ENCODE measurements at regions not wholly inside any gene's neighbourhood (a gene's known extent, or its start where the extent isn't known, plus 50 kb on each side); places are given as distances from the start of the nearest gene placed in this dataset.

DNA sequence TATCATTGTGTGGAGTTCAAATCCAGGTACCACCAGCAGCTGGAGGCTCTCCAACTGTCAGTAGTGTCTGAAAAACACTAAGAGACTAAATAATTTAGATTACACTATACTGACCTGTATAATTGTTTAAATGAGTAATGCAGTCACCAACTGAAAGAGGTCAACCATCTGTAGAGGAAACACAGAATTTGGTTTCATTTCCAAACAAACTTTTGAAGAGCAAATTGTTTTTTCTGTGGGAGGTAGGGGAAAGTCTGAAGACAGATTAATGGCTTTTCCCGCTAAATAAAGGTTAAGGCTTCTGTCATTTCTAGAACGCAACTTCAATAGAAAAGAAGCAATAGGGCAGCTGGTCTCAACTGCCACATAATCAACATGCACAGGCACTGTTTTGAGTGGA lies 462.6 kb downstream of the PRKD1 start:
- no peak for DNase-seq (ENCODE audit: unreplicated experiment)
- no peaks in the 10 kb centered on the region for H3K36me3 Mint-ChIP-seq (ENCODE audit: insufficient read depth, unreplicated experiment)
- POLR2A ChIA-PET: no interaction called here
- H3K4me3 Mint-ChIP-seq (ENCODE audit: unreplicated experiment): no peak overlapping the region
- intact Hi-C loops (cut with micrococcal nuclease): no loop called here
- BruUV-seq (replicated peaks): no TSS peak
- no peaks in the 10 kb centered on the region for H3K4me1 Mint-ChIP-seq (ENCODE audit: insufficient read depth, unreplicated experiment)
- TF ChIP-seq, protein P1, sequence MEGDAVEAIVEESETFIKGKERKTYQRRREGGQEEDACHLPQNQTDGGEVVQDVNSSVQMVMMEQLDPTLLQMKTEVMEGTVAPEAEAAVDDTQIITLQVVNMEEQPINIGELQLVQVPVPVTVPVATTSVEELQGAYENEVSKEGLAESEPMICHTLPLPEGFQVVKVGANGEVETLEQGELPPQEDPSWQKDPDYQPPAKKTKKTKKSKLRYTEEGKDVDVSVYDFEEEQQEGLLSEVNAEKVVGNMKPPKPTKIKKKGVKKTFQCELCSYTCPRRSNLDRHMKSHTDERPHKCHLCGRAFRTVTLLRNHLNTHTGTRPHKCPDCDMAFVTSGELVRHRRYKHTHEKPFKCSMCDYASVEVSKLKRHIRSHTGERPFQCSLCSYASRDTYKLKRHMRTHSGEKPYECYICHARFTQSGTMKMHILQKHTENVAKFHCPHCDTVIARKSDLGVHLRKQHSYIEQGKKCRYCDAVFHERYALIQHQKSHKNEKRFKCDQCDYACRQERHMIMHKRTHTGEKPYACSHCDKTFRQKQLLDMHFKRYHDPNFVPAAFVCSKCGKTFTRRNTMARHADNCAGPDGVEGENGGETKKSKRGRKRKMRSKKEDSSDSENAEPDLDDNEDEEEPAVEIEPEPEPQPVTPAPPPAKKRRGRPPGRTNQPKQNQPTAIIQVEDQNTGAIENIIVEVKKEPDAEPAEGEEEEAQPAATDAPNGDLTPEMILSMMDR (IDR thresholded peaks at IDR 0.05; ENCODE audit: unreplicated experiment): no peak
- no peaks in the 10 kb centered on the region for H3K9me3 Mint-ChIP-seq (ENCODE audit: unreplicated experiment)
- CTCF ChIA-PET: no interaction called here
- H3K27ac Mint-ChIP-seq (ENCODE audit: low read depth, unreplicated experiment): no peak overlapping the region
- peaks cover 99% of the 10 kb centered on the region for H3K27me3 Mint-ChIP-seq (ENCODE audit: insufficient read depth, unreplicated experiment)

DNA sequence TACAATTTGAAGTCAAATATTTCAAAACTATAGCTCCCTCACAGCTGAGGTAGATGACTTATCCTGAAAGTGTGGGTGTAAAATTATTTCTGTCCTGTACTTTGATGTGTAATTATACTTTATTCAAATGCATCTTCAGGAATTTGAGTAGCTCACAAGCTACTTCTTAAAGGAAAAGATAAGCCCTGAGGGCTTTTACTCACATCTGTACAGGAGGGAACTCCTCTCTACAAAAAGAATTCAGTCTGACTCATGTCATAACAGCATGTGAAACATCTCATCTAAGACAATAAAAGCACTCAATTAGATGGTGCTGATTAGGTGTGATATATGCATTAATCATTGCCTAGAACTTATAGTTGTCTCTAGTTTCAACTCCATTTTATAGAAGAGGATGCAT lies 452.0 kb downstream of the PRKD1 start:
- ChIA-PET CTCF (interaction anchor here (0.6 kb wide), 1 partner anchor 1067 kb away, joined by 4 read pairs; no protein-coding TSS in a partner anchor), POLR2A (no interaction called here)
- Mint-ChIP-seq H3K36me3 (ENCODE audit: insufficient read depth, unreplicated experiment) (no peaks in the 10 kb centered on the region), H3K27me3 (ENCODE audit: insufficient read depth, unreplicated experiment) (peaks cover 35% of the 10 kb centered on the region), H3K4me1 (ENCODE audit: insufficient read depth, unreplicated experiment) (no peaks in the 10 kb centered on the region), H3K4me3 (ENCODE audit: unreplicated experiment) (no peak overlapping the region), H3K9me3 (ENCODE audit: unreplicated experiment) (no peaks in the 10 kb centered on the region), H3K27ac (ENCODE audit: low read depth, unreplicated experiment) (no peak overlapping the region)
- TF ChIP-seq, protein P1 (IDR thresholded peaks at IDR 0.05; ENCODE audit: unreplicated experiment): no peak
- intact Hi-C loops (cut with micrococcal nuclease): no loop called here
- no TSS peak for BruUV-seq (replicated peaks)
- DNase-seq (ENCODE audit: unreplicated experiment): peak; percentile 20

DNA sequence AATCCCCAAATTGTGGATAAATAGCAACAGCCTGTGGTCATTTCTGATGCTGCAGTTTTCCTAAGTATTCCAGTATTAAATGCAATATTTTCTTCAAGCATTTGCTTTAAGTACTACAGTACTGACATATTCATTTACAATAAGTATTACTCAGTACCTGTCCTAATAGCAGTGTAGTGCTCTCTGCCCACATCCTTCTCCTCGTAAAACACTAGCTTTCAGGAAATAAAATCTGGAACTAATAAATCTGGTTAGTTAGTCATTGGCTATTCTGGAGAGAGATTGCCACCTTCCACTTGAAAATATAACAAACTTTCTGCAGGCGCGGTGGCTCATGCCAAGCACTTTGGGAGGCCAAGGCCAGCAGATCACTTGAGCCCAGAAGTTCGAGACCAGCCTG lies 441.5 kb downstream of the PRKD1 start:
- Mint-ChIP-seq H3K27me3 (ENCODE audit: insufficient read depth, unreplicated experiment) (peaks cover 66% of the 10 kb centered on the region), H3K36me3 (ENCODE audit: insufficient read depth, unreplicated experiment) (no peaks in the 10 kb centered on the region), H3K27ac (ENCODE audit: low read depth, unreplicated experiment) (no peak overlapping the region), H3K4me3 (ENCODE audit: unreplicated experiment) (no peak overlapping the region), H3K4me1 (ENCODE audit: insufficient read depth, unreplicated experiment) (no peaks in the 10 kb centered on the region), H3K9me3 (ENCODE audit: unreplicated experiment) (no peaks in the 10 kb centered on the region)
- ChIA-PET CTCF (interaction anchor here (0.7 kb wide), 1 partner anchor 743 kb away, joined by 3 read pairs; no protein-coding TSS in a partner anchor), POLR2A (no interaction called here)
- TF ChIP-seq, protein P1 (IDR thresholded peaks at IDR 0.05; ENCODE audit: unreplicated experiment): no peak
- BruUV-seq (replicated peaks): no TSS peak
- intact Hi-C loops (cut with micrococcal nuclease): no loop called here
- no peak for DNase-seq (ENCODE audit: unreplicated experiment)

DNA sequence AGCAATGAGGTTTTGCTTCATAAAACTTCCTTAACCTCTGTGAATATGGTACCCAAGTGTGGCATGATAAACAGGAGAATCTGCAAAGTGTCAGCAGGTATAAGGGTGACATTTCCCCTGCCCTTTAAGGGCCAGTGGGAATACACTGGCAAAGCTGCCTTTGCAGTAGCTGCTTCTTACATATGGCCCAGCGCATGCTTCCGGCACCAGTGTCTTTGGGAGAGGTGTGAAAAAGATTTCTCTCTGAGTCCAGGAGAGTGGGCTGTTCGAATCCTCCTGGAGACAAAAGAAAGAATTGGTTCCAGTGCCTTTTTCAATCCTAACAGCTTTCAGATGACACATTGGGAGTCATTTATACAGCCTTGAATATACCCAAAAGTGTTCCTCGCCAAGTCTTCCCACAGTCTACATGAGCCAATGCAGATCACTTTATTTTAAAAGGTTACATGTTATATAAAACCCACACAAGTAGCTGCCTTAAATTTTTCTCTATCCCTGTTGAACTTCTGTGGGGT lies 437.7 kb downstream of the PRKD1 start:
- Mint-ChIP-seq H3K36me3 (ENCODE audit: insufficient read depth, unreplicated experiment) (no peaks in the 10 kb centered on the region), H3K4me1 (ENCODE audit: insufficient read depth, unreplicated experiment) (no peaks in the 10 kb centered on the region), H3K4me3 (ENCODE audit: unreplicated experiment) (no peak overlapping the region), H3K9me3 (ENCODE audit: unreplicated experiment) (no peaks in the 10 kb centered on the region), H3K27ac (ENCODE audit: low read depth, unreplicated experiment) (no peak overlapping the region), H3K27me3 (ENCODE audit: insufficient read depth, unreplicated experiment) (peaks cover 81% of the 10 kb centered on the region)
- POLR2A ChIA-PET: no interaction called here
- no peak for DNase-seq (ENCODE audit: unreplicated experiment)
- BruUV-seq (replicated peaks): no TSS peak
- TF ChIP-seq, protein P1 (IDR thresholded peaks at IDR 0.05; ENCODE audit: unreplicated experiment): no peak
- intact Hi-C loops (cut with micrococcal nuclease): no loop called here
- CTCF ChIA-PET: no interaction called here
